Iris pigment epithelial cell (primary cell): ENCODE measurements at regions not wholly inside any gene's neighbourhood (a gene's known extent, or its start where the extent isn't known, plus 50 kb on each side); places are given as distances from the start of the nearest gene placed in this dataset.

Experiments
- DNase-seq: peaks from one replicate; pipeline ENCODE4 v3.0.0-alpha.2; 2011; ENCODE audit warnings: low read depth

DNA sequence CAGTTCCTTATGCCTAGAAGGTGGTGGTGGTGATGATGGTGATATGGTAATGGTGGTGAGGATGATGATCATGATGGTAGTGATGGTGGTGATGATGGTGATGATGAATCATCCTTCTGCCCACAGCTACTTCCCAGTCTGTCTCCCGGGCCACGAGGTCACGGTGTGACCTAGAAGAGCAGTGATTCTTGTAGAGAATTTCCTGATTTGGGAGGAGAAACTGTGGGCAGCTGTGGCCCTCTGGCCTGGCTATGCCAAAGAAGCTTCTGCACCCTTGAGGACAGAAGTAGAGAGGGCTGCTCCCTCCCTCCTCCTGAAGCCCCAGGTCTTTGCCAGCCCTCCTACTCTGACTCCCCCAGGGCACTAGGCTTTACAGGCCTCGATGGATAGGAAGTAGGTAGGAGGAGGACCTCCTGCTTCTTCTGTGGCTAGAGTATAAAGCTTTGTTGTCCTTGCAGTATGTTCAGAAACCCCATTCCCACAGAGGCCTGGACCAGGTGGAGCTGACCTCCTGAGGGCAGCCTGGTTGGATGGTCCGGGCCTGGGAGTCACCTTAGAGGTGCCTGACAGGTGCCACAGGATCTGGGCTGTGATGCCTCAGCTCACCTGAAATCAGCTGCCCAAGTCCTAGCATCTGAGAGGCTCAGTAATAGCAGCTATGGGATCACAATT is 57.9 kb upstream of the EPAS1 start:
- DNase-seq, result no peak

DNA sequence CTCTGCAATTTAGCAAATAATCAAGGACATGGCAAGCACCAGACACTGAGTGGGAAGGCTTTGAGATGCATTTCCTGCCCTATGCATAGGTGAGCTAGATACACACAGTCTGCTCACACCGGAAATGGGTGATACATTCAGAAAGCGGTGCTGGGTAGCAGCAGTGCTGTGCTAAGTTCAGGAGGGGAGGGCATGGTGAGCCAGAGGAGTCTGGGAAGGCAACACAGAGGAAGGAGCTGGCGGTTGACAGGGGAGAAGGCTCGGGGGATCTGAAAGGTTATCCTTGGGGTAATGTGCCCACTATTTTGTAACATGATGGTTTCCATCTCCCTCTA is 57.4 kb upstream of the EPAS1 start:
- no peak for DNase-seq

DNA sequence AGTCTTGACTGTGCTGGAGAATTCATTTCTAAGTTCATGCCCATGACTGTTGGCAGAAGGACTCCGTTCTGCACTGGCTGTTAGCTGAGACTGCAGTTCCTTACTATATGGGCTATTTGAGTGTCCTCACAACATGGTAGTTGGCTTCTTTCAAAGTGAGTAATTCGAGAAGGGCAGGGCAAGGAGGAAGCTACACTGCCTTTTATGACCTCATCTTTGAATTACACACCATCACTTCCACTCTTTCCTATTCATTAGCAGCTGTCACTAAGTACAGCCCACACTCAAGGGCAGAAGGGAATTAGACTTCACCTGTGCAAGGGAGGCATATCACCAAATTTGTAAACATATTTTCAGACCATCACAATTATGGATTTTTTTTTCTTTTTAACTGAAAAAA is 55.9 kb upstream of the EPAS1 start:
- DNase-seq, result peak; percentile 71

DNA sequence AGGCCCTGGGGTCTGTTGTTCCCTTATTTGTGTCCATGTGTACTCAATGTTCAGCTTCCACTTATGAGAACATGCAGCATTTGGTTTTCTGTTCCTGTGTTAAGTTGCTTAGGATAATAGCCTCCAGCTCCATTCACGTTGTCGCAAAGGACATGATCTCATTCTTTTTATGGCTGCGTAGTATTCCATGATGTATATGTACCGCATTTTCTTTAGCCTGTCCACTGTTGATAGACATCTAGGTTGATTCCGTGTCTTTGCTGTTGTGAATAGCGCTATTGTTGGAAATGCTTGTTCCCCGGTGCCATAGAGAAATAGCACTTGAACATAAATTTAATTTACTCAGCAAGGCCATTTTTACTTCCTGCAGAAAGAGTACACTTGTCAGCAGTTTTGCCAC is 51.3 kb upstream of the EPAS1 start:
- no peak for DNase-seq

DNA sequence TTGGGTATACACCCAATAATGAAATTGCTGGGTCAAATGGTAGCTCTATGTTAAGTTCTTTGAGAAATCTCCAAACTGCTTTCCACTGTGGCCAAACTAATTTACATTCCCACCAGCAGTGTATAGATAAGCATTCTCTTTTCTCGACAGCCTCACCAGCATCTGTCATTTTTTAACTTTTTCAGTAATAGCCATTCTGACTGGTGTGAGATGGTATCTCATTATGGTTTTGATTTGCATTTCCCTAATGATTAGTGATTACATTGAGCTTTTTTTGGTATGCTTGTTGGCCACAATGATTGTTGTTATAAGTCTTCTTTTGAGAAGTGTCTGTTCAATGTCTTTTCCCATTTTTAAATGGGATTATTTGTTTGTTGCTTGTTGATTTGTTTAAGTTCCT is 50.4 kb upstream of the EPAS1 start:
- no peak for DNase-seq
